Chondrocyte (in vitro differentiated cells): ENCODE measurements at regions not wholly inside any gene's neighbourhood (a gene's known extent, or its start where the extent isn't known, plus 50 kb on each side); places are given as distances from the start of the nearest gene placed in this dataset.

Experiments
- DNase-seq: peaks from one replicate; pipeline ENCODE4 v3.0.0; 2021; ENCODE audit warnings: mixed read lengths, low spot score
- H3K27ac Mint-ChIP-seq: one replicate; pipeline ENCODE4 v1.8.0; 2021; ENCODE audit warnings: mild to moderate bottlenecking, moderate library complexity, mixed read lengths; ENCODE audit not compliant: unreplicated experiment
- H3K27me3 Mint-ChIP-seq: 2 replicates; pipeline ENCODE4 v1.8.0; 2021; ENCODE audit warnings: low read depth, mixed read lengths
- H3K36me3 Mint-ChIP-seq: 2 replicates; pipeline ENCODE4 v1.8.0; 2021; ENCODE audit warnings: low read depth, mixed read lengths
- H3K4me1 Mint-ChIP-seq: 2 replicates; pipeline ENCODE4 v1.8.0; 2021; ENCODE audit warnings: low read depth, mild to moderate bottlenecking, mixed read lengths
- H3K4me3 Mint-ChIP-seq: one replicate; pipeline ENCODE4 v1.8.0; 2021; ENCODE audit warnings: mild to moderate bottlenecking, moderate library complexity, mixed read lengths; ENCODE audit not compliant: unreplicated experiment
- H3K9me3 Mint-ChIP-seq: 2 replicates; pipeline ENCODE4 v1.8.0; 2021; ENCODE audit warnings: low read depth, mixed read lengths
- CTCF ChIP-seq: fragments of 200-600 bp; sonication (generic); IDR thresholded peaks from 2 replicates; pipeline ENCODE4 v1.5.0; 2021; ENCODE audit warnings: antibody characterized with exemption, mild to moderate bottlenecking, moderate library complexity

GRCh38 chr3:193132964-193133363, 108.1 kb upstream of the PLAAT1 start:
- H3K4me3 Mint-ChIP-seq, result no peak overlapping the region
- H3K4me1 Mint-ChIP-seq, result peaks cover 13% of the 10 kb centered on the region
- no peaks in the 10 kb centered on the region for H3K9me3 Mint-ChIP-seq
- peaks cover 2% of the 10 kb centered on the region for H3K27me3 Mint-ChIP-seq
- no peak for DNase-seq
- no peaks in the 10 kb centered on the region for H3K36me3 Mint-ChIP-seq
- no peak for TF ChIP-seq CTCF
- no peak overlapping the region for H3K27ac Mint-ChIP-seq

- H3K9me3 Mint-ChIP-seq, result peaks cover 5% of the 10 kb centered on the region
- no peaks in the 10 kb centered on the region for H3K36me3 Mint-ChIP-seq
- no peak for TF ChIP-seq CTCF
- H3K27me3 Mint-ChIP-seq, result peaks cover 2% of the 10 kb centered on the region
- no peak for DNase-seq
- no peak overlapping the region for H3K4me3 Mint-ChIP-seq
- peaks cover 13% of the 10 kb centered on the region for H3K4me1 Mint-ChIP-seq
- no peak overlapping the region for H3K27ac Mint-ChIP-seq
These were observed 106.2 kb upstream of the PLAAT1 start for GRCh38 chr3:193134856-193135255.

GRCh38 chr3:193140381-193140780, 100.6 kb upstream of the PLAAT1 start:
- Mint-ChIP-seq H3K27ac (no peak overlapping the region), H3K36me3 (no peaks in the 10 kb centered on the region), H3K4me3 (no peak overlapping the region), H3K4me1 (no peaks in the 10 kb centered on the region), H3K27me3 (no peaks in the 10 kb centered on the region), H3K9me3 (peaks cover 5% of the 10 kb centered on the region)
- DNase-seq, result no peak
- TF ChIP-seq CTCF, result no peak

- no peaks in the 10 kb centered on the region for H3K27me3 Mint-ChIP-seq
- no peak for DNase-seq
These were observed 95.8 kb upstream of the PLAAT1 start for GRCh38 chr3:193145248-193145647.

GRCh38 chr3:193148688-193149473, 92.1 kb upstream of the PLAAT1 start:
- no peaks in the 10 kb centered on the region for H3K9me3 Mint-ChIP-seq
- H3K27ac Mint-ChIP-seq, result no peak overlapping the region
- H3K36me3 Mint-ChIP-seq, result no peaks in the 10 kb centered on the region
- DNase-seq, result no peak
- H3K27me3 Mint-ChIP-seq, result peaks cover 5% of the 10 kb centered on the region
- H3K4me1 Mint-ChIP-seq, result no peaks in the 10 kb centered on the region
- TF ChIP-seq CTCF, result no peak
- H3K4me3 Mint-ChIP-seq, result no peak overlapping the region

More at GRCh38 chr3:193145248-193145647, 95.8 kb upstream of the PLAAT1 start:
- Mint-ChIP-seq H3K4me1 (no peaks in the 10 kb centered on the region), H3K4me3 (no peak overlapping the region), H3K27ac (no peak overlapping the region), H3K36me3 (no peaks in the 10 kb centered on the region), H3K9me3 (no peaks in the 10 kb centered on the region)
- TF ChIP-seq CTCF, result no peak
